ENCODE measurements at regions not wholly inside any gene's neighbourhood (a gene's known extent, or its start where the extent isn't known, plus 50 kb on each side); places are given as distances from the start of the nearest gene placed in this dataset.

GRCh38 chr4:28723371-28723770, 1862.7 kb downstream of the STIM2 start:
- H3K4me3 ChIP-seq: no peak overlapping the region
- DNase-seq (ENCODE audit: low spot score) (no peak), ATAC-seq (no peak)
- Mint-ChIP-seq H3K27me3 (ENCODE audit: insufficient read depth, low read depth, poor library complexity) (no peaks in the 10 kb centered on the region), H3K4me3 (no peak overlapping the region), H3K36me3 (ENCODE audit: low read depth) (no peaks in the 10 kb centered on the region), H3K4me1 (no peaks in the 10 kb centered on the region; the same call in 2 of the 3 replicates), H3K27ac (no peak overlapping the region), H3K9me3 (no peaks in the 10 kb centered on the region; the same call in 2 of the 3 replicates)
- H3K27ac ChIP-seq (ENCODE audit: low read depth): no peak overlapping the region
- no peaks in the 10 kb centered on the region for H3K79me2 ChIP-seq (replicated peaks; ENCODE audit: insufficient read depth)
- H3K27me3 ChIP-seq (ENCODE audit: insufficient read depth): no peaks in the 10 kb centered on the region
- H2AFZ ChIP-seq: no peak overlapping the region
- no peak for TF ChIP-seq EZH2 (IDR thresholded peaks at IDR 0.05; ENCODE audit: low read depth, unreplicated experiment)
- no peak for TF ChIP-seq ZNF331 (CRISPR knock-in tag; IDR thresholded peaks at IDR 0.05; ENCODE audit: low read depth)
- H3F3A ChIP-seq (replicated peaks; ENCODE audit: low read depth): no peaks in the 10 kb centered on the region
- H3K9me2 ChIP-seq (ENCODE audit: insufficient read depth): no peaks in the 10 kb centered on the region
- no peaks in the 10 kb centered on the region for H4K20me1 ChIP-seq (replicated peaks; ENCODE audit: insufficient read depth)
- no peaks in the 10 kb centered on the region for H3K4me1 ChIP-seq (ENCODE audit: insufficient read depth)
- no peaks in the 10 kb centered on the region for H3K36me3 ChIP-seq (ENCODE audit: insufficient read depth)
- no peak overlapping the region for H3K4me2 ChIP-seq

DNA sequence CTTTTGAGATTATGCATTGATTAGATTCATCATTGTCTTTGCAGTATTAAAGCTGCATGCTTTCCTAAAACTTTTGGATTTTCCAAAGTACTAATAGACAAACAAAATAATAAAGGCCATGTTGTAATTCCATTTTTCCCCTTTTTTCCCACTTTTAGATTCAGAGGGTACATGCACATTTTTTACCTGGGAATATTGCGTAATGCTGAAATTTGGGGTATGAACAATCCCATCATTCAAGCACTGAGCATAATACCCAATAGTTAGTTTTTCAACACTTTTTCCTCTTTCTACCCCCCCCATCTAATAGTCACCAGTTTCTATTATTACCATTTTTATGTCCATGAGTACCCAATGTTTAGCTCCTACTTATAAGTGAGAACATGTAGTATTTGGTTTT, 1863.6 kb downstream of the STIM2 start:
- Histone ChIP-seq H3K4me3 (no peak overlapping the region), H4K20me1 (replicated peaks; ENCODE audit: insufficient read depth) (no peaks in the 10 kb centered on the region), H3K27me3 (ENCODE audit: insufficient read depth) (no peaks in the 10 kb centered on the region), H3K36me3 (ENCODE audit: insufficient read depth) (no peaks in the 10 kb centered on the region), H2AFZ (no peak overlapping the region), H3K27ac (ENCODE audit: low read depth) (no peak overlapping the region), H3K4me2 (no peak overlapping the region), H3F3A (replicated peaks; ENCODE audit: low read depth) (no peaks in the 10 kb centered on the region), H3K79me2 (replicated peaks; ENCODE audit: insufficient read depth) (no peaks in the 10 kb centered on the region), H3K9me2 (ENCODE audit: insufficient read depth) (no peaks in the 10 kb centered on the region), H3K4me1 (ENCODE audit: insufficient read depth) (no peaks in the 10 kb centered on the region)
- ATAC-seq: no peak
- H3K27ac Mint-ChIP-seq: no peak overlapping the region
- no peaks in the 10 kb centered on the region for H3K27me3 Mint-ChIP-seq (ENCODE audit: insufficient read depth, low read depth, poor library complexity)
- no peaks in the 10 kb centered on the region for H3K36me3 Mint-ChIP-seq (ENCODE audit: low read depth)
- no peaks in the 10 kb centered on the region; the same call in 2 of the 3 replicates for H3K9me3 Mint-ChIP-seq
- H3K4me3 Mint-ChIP-seq: no peak overlapping the region
- DNase-seq (ENCODE audit: low spot score): no peak
- H3K4me1 Mint-ChIP-seq: no peaks in the 10 kb centered on the region; the same call in 2 of the 3 replicates
- TF ChIP-seq POLR2AphosphoS5 (IDR thresholded peaks at IDR 0.05; ENCODE audit: low read depth) (no peak), JUNB (IDR thresholded peaks at IDR 0.05; ENCODE audit: unreplicated experiment) (no peak), EZH2phosphoT487 (IDR thresholded peaks at IDR 0.05; ENCODE audit: unreplicated experiment) (no peak), STAT1 (IDR thresholded peaks at IDR 0.05; ENCODE audit: unreplicated experiment) (no peak), ETS1 (IDR thresholded peaks at IDR 0.05) (no peak), EZH2 (IDR thresholded peaks at IDR 0.05; ENCODE audit: low read depth, unreplicated experiment) (no peak)
- TF ChIP-seq, protein P1, sequence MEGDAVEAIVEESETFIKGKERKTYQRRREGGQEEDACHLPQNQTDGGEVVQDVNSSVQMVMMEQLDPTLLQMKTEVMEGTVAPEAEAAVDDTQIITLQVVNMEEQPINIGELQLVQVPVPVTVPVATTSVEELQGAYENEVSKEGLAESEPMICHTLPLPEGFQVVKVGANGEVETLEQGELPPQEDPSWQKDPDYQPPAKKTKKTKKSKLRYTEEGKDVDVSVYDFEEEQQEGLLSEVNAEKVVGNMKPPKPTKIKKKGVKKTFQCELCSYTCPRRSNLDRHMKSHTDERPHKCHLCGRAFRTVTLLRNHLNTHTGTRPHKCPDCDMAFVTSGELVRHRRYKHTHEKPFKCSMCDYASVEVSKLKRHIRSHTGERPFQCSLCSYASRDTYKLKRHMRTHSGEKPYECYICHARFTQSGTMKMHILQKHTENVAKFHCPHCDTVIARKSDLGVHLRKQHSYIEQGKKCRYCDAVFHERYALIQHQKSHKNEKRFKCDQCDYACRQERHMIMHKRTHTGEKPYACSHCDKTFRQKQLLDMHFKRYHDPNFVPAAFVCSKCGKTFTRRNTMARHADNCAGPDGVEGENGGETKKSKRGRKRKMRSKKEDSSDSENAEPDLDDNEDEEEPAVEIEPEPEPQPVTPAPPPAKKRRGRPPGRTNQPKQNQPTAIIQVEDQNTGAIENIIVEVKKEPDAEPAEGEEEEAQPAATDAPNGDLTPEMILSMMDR (conservative IDR thresholded peaks at IDR 0.05; ENCODE audit: low read depth in 2 of 2): no peak
- TF ChIP-seq, protein P2, sequence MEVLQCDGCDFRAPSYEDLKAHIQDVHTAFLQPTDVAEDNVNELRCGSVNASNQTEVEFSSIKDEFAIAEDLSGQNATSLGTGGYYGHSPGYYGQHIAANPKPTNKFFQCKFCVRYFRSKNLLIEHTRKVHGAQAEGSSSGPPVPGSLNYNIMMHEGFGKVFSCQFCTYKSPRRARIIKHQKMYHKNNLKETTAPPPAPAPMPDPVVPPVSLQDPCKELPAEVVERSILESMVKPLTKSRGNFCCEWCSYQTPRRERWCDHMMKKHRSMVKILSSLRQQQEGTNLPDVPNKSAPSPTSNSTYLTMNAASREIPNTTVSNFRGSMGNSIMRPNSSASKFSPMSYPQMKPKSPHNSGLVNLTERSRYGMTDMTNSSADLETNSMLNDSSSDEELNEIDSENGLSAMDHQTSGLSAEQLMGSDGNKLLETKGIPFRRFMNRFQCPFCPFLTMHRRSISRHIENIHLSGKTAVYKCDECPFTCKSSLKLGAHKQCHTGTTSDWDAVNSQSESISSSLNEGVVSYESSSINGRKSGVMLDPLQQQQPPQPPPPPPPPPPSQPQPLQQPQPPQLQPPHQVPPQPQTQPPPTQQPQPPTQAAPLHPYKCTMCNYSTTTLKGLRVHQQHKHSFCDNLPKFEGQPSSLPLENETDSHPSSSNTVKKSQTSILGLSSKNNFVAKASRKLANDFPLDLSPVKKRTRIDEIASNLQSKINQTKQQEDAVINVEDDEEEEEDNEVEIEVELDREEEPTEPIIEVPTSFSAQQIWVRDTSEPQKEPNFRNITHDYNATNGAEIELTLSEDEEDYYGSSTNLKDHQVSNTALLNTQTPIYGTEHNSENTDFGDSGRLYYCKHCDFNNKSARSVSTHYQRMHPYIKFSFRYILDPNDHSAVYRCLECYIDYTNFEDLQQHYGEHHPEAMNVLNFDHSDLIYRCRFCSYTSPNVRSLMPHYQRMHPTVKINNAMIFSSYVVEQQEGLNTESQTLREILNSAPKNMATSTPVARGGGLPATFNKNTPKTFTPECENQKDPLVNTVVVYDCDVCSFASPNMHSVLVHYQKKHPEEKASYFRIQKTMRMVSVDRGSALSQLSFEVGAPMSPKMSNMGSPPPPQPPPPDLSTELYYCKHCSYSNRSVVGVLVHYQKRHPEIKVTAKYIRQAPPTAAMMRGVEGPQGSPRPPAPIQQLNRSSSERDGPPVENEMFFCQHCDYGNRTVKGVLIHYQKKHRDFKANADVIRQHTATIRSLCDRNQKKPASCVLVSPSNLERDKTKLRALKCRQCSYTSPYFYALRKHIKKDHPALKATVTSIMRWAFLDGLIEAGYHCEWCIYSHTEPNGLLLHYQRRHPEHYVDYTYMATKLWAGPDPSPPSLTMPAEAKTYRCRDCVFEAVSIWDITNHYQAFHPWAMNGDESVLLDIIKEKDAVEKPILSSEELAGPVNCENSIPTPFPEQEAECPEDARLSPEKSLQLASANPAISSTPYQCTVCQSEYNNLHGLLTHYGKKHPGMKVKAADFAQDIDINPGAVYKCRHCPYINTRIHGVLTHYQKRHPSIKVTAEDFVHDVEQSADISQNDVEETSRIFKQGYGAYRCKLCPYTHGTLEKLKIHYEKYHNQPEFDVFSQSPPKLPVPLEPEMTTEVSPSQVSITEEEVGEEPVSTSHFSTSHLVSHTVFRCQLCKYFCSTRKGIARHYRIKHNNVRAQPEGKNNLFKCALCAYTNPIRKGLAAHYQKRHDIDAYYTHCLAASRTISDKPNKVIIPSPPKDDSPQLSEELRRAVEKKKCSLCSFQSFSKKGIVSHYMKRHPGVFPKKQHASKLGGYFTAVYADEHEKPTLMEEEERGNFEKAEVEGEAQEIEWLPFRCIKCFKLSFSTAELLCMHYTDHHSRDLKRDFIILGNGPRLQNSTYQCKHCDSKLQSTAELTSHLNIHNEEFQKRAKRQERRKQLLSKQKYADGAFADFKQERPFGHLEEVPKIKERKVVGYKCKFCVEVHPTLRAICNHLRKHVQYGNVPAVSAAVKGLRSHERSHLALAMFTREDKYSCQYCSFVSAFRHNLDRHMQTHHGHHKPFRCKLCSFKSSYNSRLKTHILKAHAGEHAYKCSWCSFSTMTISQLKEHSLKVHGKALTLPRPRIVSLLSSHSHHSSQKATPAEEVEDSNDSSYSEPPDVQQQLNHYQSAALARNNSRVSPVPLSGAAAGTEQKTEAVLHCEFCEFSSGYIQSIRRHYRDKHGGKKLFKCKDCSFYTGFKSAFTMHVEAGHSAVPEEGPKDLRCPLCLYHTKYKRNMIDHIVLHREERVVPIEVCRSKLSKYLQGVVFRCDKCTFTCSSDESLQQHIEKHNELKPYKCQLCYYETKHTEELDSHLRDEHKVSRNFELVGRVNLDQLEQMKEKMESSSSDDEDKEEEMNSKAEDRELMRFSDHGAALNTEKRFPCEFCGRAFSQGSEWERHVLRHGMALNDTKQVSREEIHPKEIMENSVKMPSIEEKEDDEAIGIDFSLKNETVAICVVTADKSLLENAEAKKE (CRISPR knock-in tag; IDR thresholded peaks at IDR 0.05): no peak
- TF ChIP-seq, protein P3, sequence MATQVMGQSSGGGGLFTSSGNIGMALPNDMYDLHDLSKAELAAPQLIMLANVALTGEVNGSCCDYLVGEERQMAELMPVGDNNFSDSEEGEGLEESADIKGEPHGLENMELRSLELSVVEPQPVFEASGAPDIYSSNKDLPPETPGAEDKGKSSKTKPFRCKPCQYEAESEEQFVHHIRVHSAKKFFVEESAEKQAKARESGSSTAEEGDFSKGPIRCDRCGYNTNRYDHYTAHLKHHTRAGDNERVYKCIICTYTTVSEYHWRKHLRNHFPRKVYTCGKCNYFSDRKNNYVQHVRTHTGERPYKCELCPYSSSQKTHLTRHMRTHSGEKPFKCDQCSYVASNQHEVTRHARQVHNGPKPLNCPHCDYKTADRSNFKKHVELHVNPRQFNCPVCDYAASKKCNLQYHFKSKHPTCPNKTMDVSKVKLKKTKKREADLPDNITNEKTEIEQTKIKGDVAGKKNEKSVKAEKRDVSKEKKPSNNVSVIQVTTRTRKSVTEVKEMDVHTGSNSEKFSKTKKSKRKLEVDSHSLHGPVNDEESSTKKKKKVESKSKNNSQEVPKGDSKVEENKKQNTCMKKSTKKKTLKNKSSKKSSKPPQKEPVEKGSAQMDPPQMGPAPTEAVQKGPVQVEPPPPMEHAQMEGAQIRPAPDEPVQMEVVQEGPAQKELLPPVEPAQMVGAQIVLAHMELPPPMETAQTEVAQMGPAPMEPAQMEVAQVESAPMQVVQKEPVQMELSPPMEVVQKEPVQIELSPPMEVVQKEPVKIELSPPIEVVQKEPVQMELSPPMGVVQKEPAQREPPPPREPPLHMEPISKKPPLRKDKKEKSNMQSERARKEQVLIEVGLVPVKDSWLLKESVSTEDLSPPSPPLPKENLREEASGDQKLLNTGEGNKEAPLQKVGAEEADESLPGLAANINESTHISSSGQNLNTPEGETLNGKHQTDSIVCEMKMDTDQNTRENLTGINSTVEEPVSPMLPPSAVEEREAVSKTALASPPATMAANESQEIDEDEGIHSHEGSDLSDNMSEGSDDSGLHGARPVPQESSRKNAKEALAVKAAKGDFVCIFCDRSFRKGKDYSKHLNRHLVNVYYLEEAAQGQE (IDR thresholded peaks at IDR 0.05; ENCODE audit: unreplicated experiment): no peak
